CD4-positive, alpha-beta T cell treated with Interleukin-2 at 100 ng/mL for 4 hours (primary cell): ENCODE measurements at regions not wholly inside any gene's neighbourhood (a gene's known extent, or its start where the extent isn't known, plus 50 kb on each side); places are given as distances from the start of the nearest gene placed in this dataset.
"Not testable (repeated sequence)": the region's sequence is repeated elsewhere in the genome, so short reads cannot be mapped to it uniquely, and the experiment has no call there.

Experiments
- DNase-seq: peaks from one replicate; pipeline ENCODE4 v3.0.0-alpha.2; 2020; ENCODE audit warnings: low spot score

- no peak for DNase-seq
Observed at GRCh38 chr20:59110607-59111006, 53.0 kb upstream of the ZNF831 start.

GRCh38 chr20:59105581-59105980 lies 58.0 kb upstream of the ZNF831 start:
- DNase-seq: no peak

GRCh38 chr20:59104831-59105230 lies 58.8 kb upstream of the ZNF831 start:
- no peak for DNase-seq

GRCh38 chr20:59103573-59103972 lies 60.0 kb upstream of the ZNF831 start:
- DNase-seq: no peak

- DNase-seq: peak; percentile 34
Observed at GRCh38 chr20:59102841-59103299, 60.3 kb upstream of the PRELID3B start.

- DNase-seq: no peak
Observed at GRCh38 chr20:59101961-59102360, 59.4 kb upstream of the PRELID3B start.

DNA sequence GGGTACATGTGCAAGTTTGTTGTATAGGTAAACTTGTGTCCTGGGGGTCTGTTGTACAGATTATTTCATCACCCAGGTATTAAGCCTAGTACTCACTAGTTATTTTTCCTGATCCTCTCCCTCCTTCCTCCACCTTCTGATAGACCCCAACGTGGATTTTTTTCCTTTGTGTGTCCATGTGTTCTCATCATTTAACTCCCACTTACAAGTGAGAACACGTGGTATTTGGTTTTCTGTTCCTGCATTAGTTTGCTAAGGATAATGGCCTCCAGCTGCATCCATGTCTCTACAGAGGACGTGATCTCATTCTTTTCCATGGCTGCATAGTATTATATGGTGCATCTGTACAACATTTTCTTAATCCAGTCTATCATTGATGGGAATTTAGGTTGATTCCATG lies 57.3 kb upstream of the PRELID3B start:
- not testable (repeated sequence) for DNase-seq

DNA sequence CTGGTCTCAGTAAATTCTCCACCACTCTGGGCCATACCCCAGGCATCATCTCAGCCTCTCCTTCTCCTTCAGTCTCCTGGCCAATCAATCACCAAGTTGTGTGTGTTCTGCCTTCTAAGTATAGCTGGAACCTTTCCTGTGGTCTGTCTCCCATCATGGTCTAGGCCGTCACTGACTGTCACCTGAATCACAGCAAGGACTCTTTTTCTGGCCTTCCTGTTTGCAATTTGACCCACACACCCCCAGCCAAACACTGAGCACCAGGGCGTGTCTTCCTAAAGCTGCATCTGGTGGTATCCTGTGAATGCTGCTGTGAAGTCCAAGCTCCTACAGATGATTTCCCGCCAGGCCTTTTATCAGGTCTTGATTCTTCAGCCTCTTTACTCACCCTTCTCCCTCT lies 52.6 kb upstream of the PRELID3B start:
- DNase-seq: no peak

DNA sequence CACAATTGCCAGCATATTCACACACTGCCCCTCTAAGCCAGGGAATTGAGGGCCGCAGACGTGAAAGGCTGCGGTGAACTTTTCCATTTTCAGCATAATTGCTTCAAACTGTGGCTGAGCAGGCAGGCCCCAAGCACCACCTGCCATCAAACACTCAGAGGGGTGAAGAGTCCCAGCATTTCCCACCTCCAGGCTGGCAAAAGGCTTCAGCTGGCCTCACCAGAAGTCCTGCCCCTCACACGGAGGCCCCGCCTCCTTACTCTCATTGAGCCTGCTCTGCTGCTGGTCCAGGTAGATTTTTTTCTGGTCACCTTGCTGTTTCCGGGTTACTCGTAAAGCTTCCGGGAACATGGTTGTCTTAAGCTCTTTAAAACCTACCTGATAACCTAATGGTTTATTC lies 52.0 kb upstream of the PRELID3B start:
- DNase-seq: no peak
